ENCODE measurements at regions not wholly inside any gene's neighbourhood (a gene's known extent, or its start where the extent isn't known, plus 50 kb on each side); places are given as distances from the start of the nearest gene placed in this dataset.

GRCh38 chr2:94602466-94602865 is 268.8 kb upstream of the TEKT4 start:
- no peak for TF ChIP-seq MAX (IDR thresholded peaks at IDR 0.05; ENCODE audit: insufficient read depth, insufficient read length)
- TF ChIP-seq CTCF (IDR thresholded peaks at IDR 0.05; ENCODE audit: extremely low read depth in 1 of 2, insufficient read depth in 1 of 2, low read depth in 1 of 2, low read length in 2 of 2): no peak
- no peak for TF ChIP-seq EZH2 (IDR thresholded peaks at IDR 0.05; ENCODE audit: borderline replicate concordance, low read depth, low read length, severe bottlenecking)
- TF ChIP-seq POLR2A (IDR thresholded peaks at IDR 0.05; ENCODE audit: low read depth, low read length): no peak
- TF ChIP-seq JUN (IDR thresholded peaks at IDR 0.05; ENCODE audit: borderline replicate concordance, insufficient read depth, insufficient read length, low read depth): no peak
- no peak for TF ChIP-seq MYC (IDR thresholded peaks at IDR 0.05; ENCODE audit: low read depth, low read length)
- TF ChIP-seq GATA2 (IDR thresholded peaks at IDR 0.05; ENCODE audit: insufficient read depth, insufficient read length, low read depth, low read length): no peak
- TF ChIP-seq POLR2AphosphoS5 (IDR thresholded peaks at IDR 0.05; ENCODE audit: insufficient read depth, low read depth, low read length): no peak

All from endothelial cell of umbilical vein (primary cell).